ENCODE measurements at regions not wholly inside any gene's neighbourhood (a gene's known extent, or its start where the extent isn't known, plus 50 kb on each side); places are given as distances from the start of the nearest gene placed in this dataset.
A peak's percentile ranks its signal among the peaks of the same experiment; 100 is the strongest.
"Not testable (repeated sequence)": the region's sequence is repeated elsewhere in the genome, so short reads cannot be mapped to it uniquely, and the experiment has no call there.

- not testable (repeated sequence) for DNase-seq
Observed at GRCh38 chr1:849873-850272, 73.8 kb upstream of the SAMD11 start.

GRCh38 chr1:850318-850717 lies 73.4 kb upstream of the SAMD11 start:
- DNase-seq = not testable (repeated sequence)

GRCh38 chr1:851398-851797 lies 72.3 kb upstream of the SAMD11 start:
- not testable (repeated sequence) for DNase-seq

- DNase-seq = not testable (repeated sequence)
Observed at GRCh38 chr1:851841-852240, 71.9 kb upstream of the SAMD11 start.

GRCh38 chr1:855202-855981 lies 68.3 kb upstream of the SAMD11 start:
- not testable (repeated sequence) for DNase-seq

GRCh38 chr1:856541-857057 lies 67.1 kb upstream of the SAMD11 start:
- not testable (repeated sequence) for DNase-seq

- not testable (repeated sequence) for DNase-seq
Observed at GRCh38 chr1:857926-858648, 65.6 kb upstream of the SAMD11 start.

GRCh38 chr1:858649-859041 lies 65.1 kb upstream of the SAMD11 start:
- peak; percentile 14 for DNase-seq

GRCh38 chr1:860941-861340 lies 62.8 kb upstream of the SAMD11 start:
- DNase-seq = not testable (repeated sequence)

GRCh38 chr1:861714-862113 lies 62.0 kb upstream of the SAMD11 start:
- no peak for DNase-seq

GRCh38 chr1:862601-863000 lies 61.1 kb upstream of the SAMD11 start:
- DNase-seq = not testable (repeated sequence)

GRCh38 chr1:865633-866032 lies 58.1 kb upstream of the SAMD11 start:
- DNase-seq = not testable (repeated sequence)

GRCh38 chr1:866095-866494 lies 57.6 kb upstream of the SAMD11 start:
- DNase-seq = no peak

- not testable (repeated sequence) for DNase-seq
Observed at GRCh38 chr1:866631-867299, 57.0 kb upstream of the SAMD11 start.

- DNase-seq = not testable (repeated sequence)
Observed at GRCh38 chr1:867550-867949, 56.2 kb upstream of the SAMD11 start.

GRCh38 chr1:869499-870244 lies 54.1 kb upstream of the SAMD11 start:
- peak; percentile 37 for DNase-seq
